Inflammatory macrophage treated with lipopolysaccharide for 1 hour (primary cell): ENCODE measurements at regions not wholly inside any gene's neighbourhood (a gene's known extent, or its start where the extent isn't known, plus 50 kb on each side); places are given as distances from the start of the nearest gene placed in this dataset.

ENCODE experiments used
- DNase-seq, 2 donors: peaks; one replicate each; pipeline ENCODE4 v3.0.0-alpha.2; 2020 to 2022

DNA sequence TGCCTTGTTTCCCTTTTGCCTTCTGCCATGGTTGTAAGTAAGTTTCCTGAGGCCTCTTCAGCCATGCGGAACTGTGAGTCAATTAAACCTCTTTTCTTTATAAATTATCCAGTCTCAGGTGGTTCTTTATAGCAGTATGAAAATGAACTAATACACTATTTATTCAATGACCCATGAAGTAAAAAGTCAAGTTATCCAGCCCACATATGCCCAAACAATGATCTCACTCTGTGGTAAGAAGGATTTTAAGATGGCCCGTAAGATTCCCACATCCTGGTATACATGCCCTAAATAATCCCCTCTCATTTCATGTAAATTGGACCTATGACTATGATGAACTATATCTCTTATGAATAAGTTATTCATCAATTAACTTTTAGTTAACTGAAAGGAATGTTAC is 1008.3 kb upstream of the B3GALT2 start:
- no peak for DNase-seq

DNA sequence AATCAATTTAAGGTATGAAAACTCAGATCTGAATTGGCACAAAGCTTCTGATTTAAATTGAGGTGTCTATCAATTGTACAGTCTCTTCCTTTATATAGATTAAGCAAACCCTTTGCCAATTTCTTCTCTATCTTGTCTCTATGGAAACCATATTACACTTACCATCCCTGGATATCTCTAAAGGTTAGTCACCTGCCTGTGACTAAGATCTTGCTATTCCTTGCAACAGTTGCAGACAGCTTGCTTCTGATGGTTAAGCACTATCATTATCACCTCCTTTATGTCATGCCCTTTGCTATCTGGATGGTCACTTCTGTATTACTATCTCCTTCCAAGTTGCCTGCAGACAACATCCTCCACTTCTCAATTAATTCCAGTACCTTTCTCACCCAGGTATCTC is 998.6 kb upstream of the B3GALT2 start:
- no peak for DNase-seq

- no peak for DNase-seq
Observed at GRCh38 chr1:194184425-194184824, 998.0 kb upstream of the B3GALT2 start.

GRCh38 chr1:194181845-194182244 is 995.4 kb upstream of the B3GALT2 start:
- DNase-seq: no peak

- no peak for DNase-seq
Observed at GRCh38 chr1:194176212-194176611, 989.8 kb upstream of the B3GALT2 start.

DNA sequence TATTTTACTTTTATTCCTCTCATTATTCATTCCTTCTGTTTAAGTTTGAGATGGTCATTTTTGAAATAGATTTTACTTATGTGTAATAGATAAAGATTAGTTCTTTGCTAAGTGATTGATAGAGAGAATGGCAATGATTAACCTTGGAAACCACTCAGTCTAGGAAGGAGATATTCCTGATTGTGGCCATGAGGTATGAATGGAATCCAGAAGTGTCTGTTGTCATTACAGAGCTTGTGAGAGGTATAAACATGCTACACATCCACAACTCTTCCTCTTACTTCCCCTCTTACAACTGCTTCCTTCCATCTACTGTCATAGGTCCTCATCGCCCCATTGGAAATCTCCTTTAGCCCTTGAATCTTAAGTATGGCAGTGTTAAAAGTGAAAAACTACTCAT is 988.8 kb upstream of the B3GALT2 start:
- no peak for DNase-seq

- no peak for DNase-seq
Observed at GRCh38 chr1:194174528-194174927, 988.1 kb upstream of the B3GALT2 start.

GRCh38 chr1:194171596-194171995 is 985.2 kb upstream of the B3GALT2 start:
- no peak for DNase-seq

DNA sequence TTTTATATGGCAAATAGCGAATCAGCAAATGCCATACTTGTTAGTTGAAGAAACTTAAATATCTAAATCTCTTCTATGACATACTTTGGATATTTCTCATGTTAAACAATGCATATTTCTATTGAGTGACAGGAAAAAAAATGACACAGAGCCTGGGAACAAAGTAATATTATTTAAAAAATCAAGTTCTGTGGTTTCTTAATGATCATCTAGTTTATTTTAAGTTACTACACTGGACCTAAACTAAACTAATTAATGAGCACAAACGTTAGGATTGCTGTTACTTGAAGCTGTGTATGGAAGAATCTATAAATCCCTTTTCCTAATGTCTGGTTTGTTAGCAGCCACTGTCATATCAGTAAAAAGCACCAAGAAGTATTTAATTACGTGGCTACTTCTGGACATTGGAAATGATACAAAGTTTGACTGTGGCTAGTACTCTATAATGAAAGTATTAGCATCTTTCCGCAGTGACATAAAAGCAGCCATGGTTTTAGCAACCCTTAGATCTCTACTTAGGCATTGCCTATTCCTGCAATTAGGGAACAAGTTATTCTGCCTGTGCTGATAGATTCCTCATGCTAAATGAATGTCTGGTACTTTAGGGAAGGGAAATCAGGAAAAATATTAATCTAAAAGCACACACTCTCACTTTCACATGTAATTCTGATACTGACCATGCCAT is 981.7 kb upstream of the B3GALT2 start:
- DNase-seq: no peak

DNA sequence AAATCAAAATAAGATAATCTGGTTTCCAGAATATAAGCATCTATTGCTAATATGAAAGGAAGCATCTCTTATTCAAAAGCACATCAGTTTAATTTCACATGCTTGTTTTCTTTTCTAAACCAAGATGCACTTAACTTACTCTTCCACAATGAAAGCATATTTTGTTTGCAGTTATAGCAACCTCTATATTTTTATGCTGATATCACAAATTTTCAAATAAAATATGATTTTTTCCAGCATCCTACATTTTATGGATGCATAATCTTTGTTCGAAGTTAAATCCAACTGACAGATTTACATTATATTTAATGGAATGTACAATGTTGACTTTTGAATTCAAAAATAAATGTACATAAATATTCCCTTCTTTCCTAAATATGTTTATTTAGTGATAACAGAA is 978.3 kb upstream of the B3GALT2 start:
- no peak for DNase-seq

- DNase-seq: no peak
Observed at GRCh38 chr1:194161591-194161990, 975.2 kb upstream of the B3GALT2 start.

DNA sequence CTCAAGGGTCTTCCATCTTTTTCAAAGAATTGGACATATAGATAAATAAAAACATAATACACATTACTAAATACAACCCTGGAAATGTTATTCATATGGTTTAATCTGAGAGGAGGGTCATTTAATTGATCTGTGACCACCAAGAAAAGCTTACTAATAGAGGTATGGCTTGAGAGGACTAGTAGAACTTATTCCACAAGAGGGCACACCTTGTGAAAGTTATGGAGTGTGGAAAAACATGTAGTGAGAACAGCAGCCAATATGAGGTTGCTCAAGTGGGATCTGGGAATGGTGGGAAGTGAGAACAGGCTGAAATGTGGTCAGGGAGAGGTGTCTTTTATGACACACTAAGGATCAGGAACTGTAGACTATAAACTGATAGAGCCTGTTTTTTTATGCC is 973.5 kb upstream of the B3GALT2 start:
- DNase-seq: no peak

DNA sequence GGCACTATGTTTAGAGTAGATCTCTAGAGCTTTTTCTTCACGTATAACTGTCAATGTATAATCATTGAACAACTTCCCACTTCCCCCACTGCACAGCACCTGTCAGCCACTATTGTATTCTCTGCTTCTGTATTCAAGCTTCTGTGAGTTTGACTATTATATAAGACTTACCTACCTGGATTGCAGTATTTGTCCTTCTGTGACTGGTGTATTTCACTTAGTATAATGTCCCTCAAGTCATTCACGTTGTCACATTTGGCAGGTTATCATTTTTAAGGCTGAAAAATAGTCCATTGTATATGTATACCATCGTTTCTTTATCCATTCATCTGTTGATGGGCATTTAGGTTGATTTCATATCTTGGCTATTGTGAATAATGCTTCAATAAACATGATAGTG is 969.5 kb upstream of the B3GALT2 start:
- no peak for DNase-seq

- no peak for DNase-seq
Observed at GRCh38 chr1:194151056-194151455, 964.6 kb upstream of the B3GALT2 start.

GRCh38 chr1:194150242-194150641 is 963.8 kb upstream of the B3GALT2 start:
- no peak for DNase-seq

DNA sequence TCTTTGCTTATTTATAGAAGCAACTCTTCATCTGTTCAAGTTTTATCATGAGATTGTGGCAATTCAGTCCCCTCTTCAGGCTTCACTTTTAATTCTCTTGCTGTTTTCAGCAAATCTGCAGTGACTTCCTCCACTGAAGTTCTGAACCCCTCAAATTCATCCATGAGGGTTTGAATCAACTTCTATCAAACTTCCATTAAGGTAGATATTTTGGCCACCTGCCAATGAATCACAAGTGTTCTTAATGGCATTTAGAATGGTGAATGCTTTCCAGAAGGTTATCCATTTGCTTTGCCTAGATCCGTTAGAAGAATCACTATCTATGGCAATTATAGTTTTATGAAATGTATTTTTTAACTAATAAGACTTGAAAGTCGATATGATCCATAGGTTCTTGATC is 946.7 kb upstream of the B3GALT2 start:
- DNase-seq: no peak

- DNase-seq: no peak
Observed at GRCh38 chr1:194118086-194118485, 931.7 kb upstream of the B3GALT2 start.

- DNase-seq: no peak
Observed at GRCh38 chr1:194117582-194117981, 931.2 kb upstream of the B3GALT2 start.

- DNase-seq: no peak
Observed at GRCh38 chr1:194114288-194114687, 927.9 kb upstream of the B3GALT2 start.

DNA sequence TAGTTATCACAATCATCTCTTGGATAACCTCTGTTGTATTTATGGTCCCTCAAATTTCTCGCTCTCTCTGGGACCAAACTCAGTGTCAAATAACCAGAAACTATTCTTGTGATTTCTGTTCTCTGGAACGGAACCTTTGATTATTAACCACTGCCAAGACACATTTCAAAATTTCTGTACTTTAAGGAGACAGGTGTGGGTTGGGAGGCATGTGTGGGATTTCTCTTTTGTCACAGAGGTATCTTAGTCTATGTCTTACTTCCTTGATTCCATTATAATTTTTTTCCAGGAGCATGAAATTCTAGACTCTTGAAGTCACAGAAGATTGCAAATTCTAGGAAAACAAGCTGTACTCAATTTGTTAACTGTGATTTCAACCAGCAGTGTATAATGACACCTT is 919.0 kb upstream of the B3GALT2 start:
- no peak for DNase-seq

GRCh38 chr1:194104247-194104844 is 917.9 kb upstream of the B3GALT2 start:
- no peak for DNase-seq

- no peak for DNase-seq
Observed at GRCh38 chr1:194103516-194104246, 917.3 kb upstream of the B3GALT2 start.

DNA sequence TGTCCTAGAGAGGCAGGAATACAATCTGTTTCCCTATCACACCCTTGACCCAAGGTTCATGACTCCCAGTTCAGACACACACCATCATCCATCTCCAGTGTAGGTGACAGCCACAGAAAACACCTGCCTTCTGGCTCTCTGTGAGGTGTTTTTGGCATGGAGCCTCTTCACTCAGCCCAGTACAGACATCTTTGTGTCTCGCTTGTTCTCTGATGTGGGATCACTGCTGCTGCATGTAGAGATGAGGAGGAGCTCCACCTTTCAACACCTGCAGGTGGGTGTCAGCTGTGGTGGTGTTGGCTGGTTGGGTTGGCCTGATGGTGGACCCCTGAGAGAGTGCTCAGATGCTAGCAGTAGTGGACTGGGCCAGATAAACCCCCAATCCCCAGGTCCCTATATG is 916.7 kb upstream of the B3GALT2 start:
- no peak for DNase-seq

DNA sequence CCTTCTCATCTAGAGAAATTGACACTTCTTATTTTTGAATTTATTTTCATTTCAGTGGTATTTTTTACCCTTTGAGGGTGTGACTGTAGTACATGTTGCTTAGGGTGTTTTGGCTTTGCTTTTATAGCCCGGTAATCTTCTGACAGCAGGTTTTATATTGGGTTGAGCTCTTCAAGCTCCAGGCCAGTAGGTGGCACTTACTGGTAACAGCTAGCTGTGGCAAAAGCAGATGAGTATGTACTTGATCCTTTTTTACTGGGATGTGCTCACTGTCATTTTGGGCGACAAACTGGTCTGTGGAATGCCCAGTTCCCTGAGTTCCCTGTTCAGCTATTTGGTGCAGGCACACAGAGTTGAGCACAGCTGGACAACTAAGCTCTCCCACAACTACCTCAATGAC is 916.2 kb upstream of the B3GALT2 start:
- DNase-seq: no peak
